ENCODE measurements at regions not wholly inside any gene's neighbourhood (a gene's known extent, or its start where the extent isn't known, plus 50 kb on each side); places are given as distances from the start of the nearest gene placed in this dataset.
"Not testable (repeated sequence)": the region's sequence is repeated elsewhere in the genome, so short reads cannot be mapped to it uniquely, and the experiment has no call there.

- in situ Hi-C loops (cut with HindIII; ENCODE audit: low pct_ligation_motif_present, low pct_unique_long_range_greater_than_20kb, low sequenced_read_pairs), result no loop called here
- DNase-seq, result no peak
These were observed 120.4 kb upstream of the RAB4A start for GRCh38 chr1:229150518-229150917.

GRCh38 chr1:229151412-229151811 lies 119.5 kb upstream of the RAB4A start:
- in situ Hi-C loops (cut with HindIII; ENCODE audit: low pct_ligation_motif_present, low pct_unique_long_range_greater_than_20kb, low sequenced_read_pairs); DNase-seq: not testable (repeated sequence)

GRCh38 chr1:229152311-229152710 lies 118.6 kb upstream of the RAB4A start:
- DNase-seq, result no peak
- in situ Hi-C loops (cut with HindIII; ENCODE audit: low pct_ligation_motif_present, low pct_unique_long_range_greater_than_20kb, low sequenced_read_pairs), result no loop called here

DNA sequence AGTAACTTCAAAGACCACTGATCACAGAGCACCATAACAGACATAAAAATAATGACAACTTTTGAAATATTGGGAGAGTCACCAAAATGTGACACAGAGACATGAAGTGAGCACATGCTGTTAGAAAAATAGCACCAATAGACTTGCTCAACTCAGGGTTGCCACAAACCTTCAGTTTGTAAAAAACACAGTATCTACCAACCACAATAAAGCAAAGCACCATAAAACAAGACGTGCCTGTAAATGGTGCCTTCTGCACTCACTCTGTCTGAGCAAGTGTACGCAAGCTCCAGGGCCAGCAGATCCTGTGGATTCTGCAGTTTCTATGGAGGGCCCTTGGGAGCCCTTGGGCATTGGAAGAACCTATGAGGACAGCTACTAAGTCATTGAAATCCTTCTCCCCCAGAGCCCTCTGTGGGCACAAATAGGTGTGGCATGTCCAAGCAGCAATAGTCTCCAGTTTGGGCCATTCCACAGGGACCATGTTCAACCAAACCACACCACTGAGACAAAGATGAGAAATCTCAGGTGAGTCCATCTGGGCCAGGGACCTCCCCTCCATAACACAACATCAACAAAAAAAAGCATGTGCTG lies 116.9 kb upstream of the RAB4A start:
- DNase-seq, result no peak
- in situ Hi-C loops (cut with HindIII; ENCODE audit: low pct_ligation_motif_present, low pct_unique_long_range_greater_than_20kb, low sequenced_read_pairs), result no loop called here

DNA sequence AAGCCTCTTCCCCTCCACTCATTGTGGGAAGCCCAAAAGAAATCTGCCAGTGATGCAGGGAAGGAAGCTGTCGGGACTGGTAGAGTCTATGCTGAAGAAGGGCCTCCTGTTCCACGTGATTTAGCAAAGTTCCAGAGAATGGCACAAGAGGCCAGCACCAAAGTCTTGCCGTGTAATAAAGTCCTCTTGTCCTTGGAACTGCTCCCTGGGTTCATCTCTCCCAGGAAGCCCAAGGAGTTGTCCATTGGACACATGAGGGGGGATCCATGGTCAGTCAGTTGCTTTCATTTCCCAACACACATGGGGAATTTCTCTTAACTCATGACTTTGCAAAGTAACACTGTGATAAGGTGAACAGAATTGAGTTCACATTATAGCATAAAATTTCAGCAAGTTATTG lies 116.1 kb upstream of the RAB4A start:
- in situ Hi-C loops (cut with HindIII; ENCODE audit: low pct_ligation_motif_present, low pct_unique_long_range_greater_than_20kb, low sequenced_read_pairs), result no loop called here
- DNase-seq, result no peak

DNA sequence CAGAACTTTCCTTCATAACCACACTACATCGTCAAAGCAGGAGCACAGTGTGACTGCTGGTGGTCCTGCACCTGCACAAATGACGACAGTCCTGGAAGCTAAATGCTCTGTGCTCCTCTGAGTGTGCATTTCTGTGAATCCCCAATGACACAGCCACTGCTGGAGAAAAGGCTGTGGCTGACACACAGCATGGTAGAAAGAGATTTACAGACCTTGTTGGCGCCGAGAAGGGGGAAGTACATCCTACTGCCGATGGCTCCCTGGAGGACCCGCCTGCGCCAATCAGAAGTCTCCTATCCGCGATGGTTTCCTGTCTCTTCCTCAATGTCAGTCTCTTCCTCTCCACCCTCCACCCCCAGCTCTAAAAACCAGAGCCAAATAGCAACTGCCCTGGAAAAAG lies 115.4 kb upstream of the RAB4A start:
- DNase-seq, result no peak
- in situ Hi-C loops (cut with HindIII; ENCODE audit: low pct_ligation_motif_present, low pct_unique_long_range_greater_than_20kb, low sequenced_read_pairs), result no loop called here

DNA sequence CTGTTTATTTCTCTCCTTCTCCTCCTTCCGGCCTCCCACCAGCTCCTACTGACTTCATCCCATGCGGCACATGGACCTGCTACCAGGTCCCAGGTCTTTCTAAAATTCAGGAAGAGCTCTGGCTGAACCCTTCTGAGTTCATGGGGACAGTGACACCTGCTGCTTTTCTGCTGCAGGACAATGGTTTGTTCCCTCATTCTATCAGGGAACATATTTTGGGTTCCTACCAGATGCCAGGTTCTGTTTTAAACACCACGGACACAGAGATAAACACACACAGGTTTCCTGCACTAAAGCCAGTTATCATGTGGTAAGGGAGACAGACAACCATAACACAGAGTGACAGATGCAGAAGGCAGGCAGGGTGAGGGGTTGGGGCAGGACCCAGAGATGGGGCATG lies 114.0 kb upstream of the RAB4A start:
- in situ Hi-C loops (cut with HindIII; ENCODE audit: low pct_ligation_motif_present, low pct_unique_long_range_greater_than_20kb, low sequenced_read_pairs), result no loop called here
- DNase-seq, result peak; percentile 10

GRCh38 chr1:229157480-229157879 lies 113.4 kb upstream of the RAB4A start:
- in situ Hi-C loops (cut with HindIII; ENCODE audit: low pct_ligation_motif_present, low pct_unique_long_range_greater_than_20kb, low sequenced_read_pairs), result no loop called here

DNA sequence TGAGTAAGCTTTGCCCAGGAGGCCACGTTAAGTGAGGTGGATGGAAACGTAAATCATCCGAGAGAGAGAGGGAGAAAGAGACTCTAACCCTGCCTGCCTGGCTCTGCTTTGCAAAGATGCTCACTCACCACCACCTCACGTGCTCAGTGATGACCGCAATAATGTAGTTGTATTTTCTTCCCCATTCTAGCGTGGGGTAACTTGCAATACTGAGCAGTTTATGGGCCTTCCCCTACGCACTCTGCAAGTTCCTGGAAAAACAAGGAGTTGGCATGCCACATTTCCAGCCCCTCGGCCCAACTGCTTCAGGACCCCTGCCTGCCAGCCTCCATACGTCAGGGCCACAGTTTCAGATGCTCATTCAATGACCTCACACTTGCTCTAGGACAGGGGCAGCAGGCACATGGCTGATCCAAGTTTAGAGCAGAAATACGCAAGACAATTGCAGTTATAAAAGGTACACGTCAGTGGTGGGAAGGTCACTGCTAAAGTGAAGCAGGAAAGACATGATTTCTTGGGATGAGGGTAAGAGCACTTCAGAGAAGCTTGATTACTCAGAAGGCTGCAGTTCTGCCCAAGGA lies 112.5 kb upstream of the RAB4A start:
- in situ Hi-C loops (cut with HindIII; ENCODE audit: low pct_ligation_motif_present, low pct_unique_long_range_greater_than_20kb, low sequenced_read_pairs), result no loop called here
- DNase-seq, result no peak

More at GRCh38 chr1:229157480-229157879, 113.4 kb upstream of the RAB4A start:
- no peak for DNase-seq

GRCh38 chr1:229158927-229159326 lies 112.0 kb upstream of the RAB4A start:
- in situ Hi-C loops (cut with HindIII; ENCODE audit: low pct_ligation_motif_present, low pct_unique_long_range_greater_than_20kb, low sequenced_read_pairs), result no loop called here
- DNase-seq, result no peak

GRCh38 chr1:229159668-229160544 lies 111.0 kb upstream of the RAB4A start:
- in situ Hi-C loops (cut with HindIII; ENCODE audit: low pct_ligation_motif_present, low pct_unique_long_range_greater_than_20kb, low sequenced_read_pairs), result no loop called here
- no peak for DNase-seq

DNA sequence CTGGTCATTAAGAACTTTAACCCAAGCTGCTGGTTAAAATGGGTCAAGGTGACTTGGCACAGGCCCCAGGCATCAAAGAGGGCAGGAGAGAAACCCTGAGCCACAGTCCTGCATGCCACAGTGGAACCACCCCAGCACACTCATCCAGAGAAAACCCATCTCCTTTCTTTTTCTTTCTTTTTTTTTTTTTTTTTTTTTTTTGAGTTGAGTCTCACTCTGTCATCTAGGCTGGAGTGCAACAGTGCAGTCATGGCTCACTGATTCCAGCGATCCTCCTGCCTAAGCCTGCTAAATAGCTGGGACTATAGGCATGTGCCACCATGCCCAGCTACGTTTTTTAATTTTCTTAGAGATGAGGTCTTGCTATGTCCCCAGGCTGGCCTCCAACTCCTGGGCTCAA lies 109.2 kb upstream of the RAB4A start:
- no peak for DNase-seq
- in situ Hi-C loops (cut with HindIII; ENCODE audit: low pct_ligation_motif_present, low pct_unique_long_range_greater_than_20kb, low sequenced_read_pairs), result no loop called here

- no peak for DNase-seq
- in situ Hi-C loops (cut with HindIII; ENCODE audit: low pct_ligation_motif_present, low pct_unique_long_range_greater_than_20kb, low sequenced_read_pairs), result no loop called here
These were observed 107.9 kb upstream of the RAB4A start for GRCh38 chr1:229162825-229163515.

GRCh38 chr1:229164348-229164747 lies 106.6 kb upstream of the RAB4A start:
- no peak for DNase-seq
- in situ Hi-C loops (cut with HindIII; ENCODE audit: low pct_ligation_motif_present, low pct_unique_long_range_greater_than_20kb, low sequenced_read_pairs), result no loop called here

- DNase-seq, result no peak
- in situ Hi-C loops (cut with HindIII; ENCODE audit: low pct_ligation_motif_present, low pct_unique_long_range_greater_than_20kb, low sequenced_read_pairs), result no loop called here
These were observed 105.8 kb upstream of the RAB4A start for GRCh38 chr1:229164836-229165735.

GRCh38 chr1:229167318-229167717 lies 103.6 kb upstream of the RAB4A start:
- no peak for DNase-seq
- in situ Hi-C loops (cut with HindIII; ENCODE audit: low pct_ligation_motif_present, low pct_unique_long_range_greater_than_20kb, low sequenced_read_pairs), result no loop called here

DNA sequence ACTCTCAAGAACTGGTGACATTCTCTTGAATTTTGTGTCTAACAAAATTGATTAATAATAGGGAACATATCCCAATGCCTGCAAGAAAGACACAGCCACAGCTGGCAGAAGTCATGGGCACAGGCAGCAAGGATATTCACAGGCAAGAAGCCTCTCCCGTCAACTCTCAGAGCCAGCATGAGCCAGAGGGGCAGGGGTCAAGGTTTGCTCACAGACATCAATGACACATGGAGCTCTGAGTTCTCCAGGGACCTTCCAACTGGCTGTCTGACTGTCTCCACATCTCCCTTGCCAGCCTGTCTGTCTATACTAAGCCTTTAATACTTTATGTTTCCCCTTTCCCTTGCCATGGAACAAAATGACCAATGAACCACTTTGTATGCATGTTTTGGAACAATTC lies 101.5 kb upstream of the RAB4A start:
- in situ Hi-C loops (cut with HindIII; ENCODE audit: low pct_ligation_motif_present, low pct_unique_long_range_greater_than_20kb, low sequenced_read_pairs), result no loop called here
- DNase-seq, result no peak

GRCh38 chr1:229170274-229170673 lies 100.6 kb upstream of the RAB4A start:
- no peak for DNase-seq
- in situ Hi-C loops (cut with HindIII; ENCODE audit: low pct_ligation_motif_present, low pct_unique_long_range_greater_than_20kb, low sequenced_read_pairs), result no loop called here
